GM12878 (cell line): ENCODE measurements at regions not wholly inside any gene's neighbourhood (a gene's known extent, or its start where the extent isn't known, plus 50 kb on each side); places are given as distances from the start of the nearest gene placed in this dataset.

Experiments
- ATAC-seq: fragments of 200-7000 bp; cut with Tn5 transposase; 3 replicates; pipeline ENCODE4 v1.9.1; 2020; ENCODE audit warnings: mild to moderate bottlenecking, moderate library complexity
- BruUV-seq: library from RNA; stranded (reverse); fragments of 400-500 nt; replicated peaks from 2 replicates; lab custom pipeline; 2021; lab: Mats Ljungman, UMichigan
- CTCF ChIA-PET: fragments of 300-600 bp; sonication (Branson Sonifier 250); formaldehyde crosslinking; extraction: SDS; loops from one replicate; lab custom pipeline; 2021; ENCODE audit warnings: inconsistent platforms; lab: Yijun Ruan, JAX
- POLR2A ChIA-PET: fragments of 350-600 bp; formaldehyde crosslinking; extraction: SDS; loops from one replicate; lab custom pipeline; 2021; ENCODE audit warnings: inconsistent platforms; lab: Charles Lee
- RAD21 ChIA-PET: fragments of 300-600 bp; sonication (Branson Sonifier 250); formaldehyde crosslinking; loops from one replicate; lab custom pipeline; 2023; ENCODE audit warnings: antibody characterized with exemption; ENCODE audit not compliant: unreplicated experiment; lab: Charles Lee
- SMC1A ChIA-PET: fragments of 300-600 bp; sonication (Branson Sonifier 250); formaldehyde crosslinking; loops from one replicate; lab custom pipeline; 2023; ENCODE audit not compliant: unreplicated experiment, uncharacterized antibody; lab: Charles Lee
- DNase-seq: peaks from one replicate; pipeline ENCODE4 v3.0.0-alpha.2; 2011; ENCODE audit warnings: low read depth, low spot score
- FAIRE-seq: peaks from 3 replicates; lab custom pipeline; 2011; peaks lifted over from hg19 to GRCh38; lab: Jason Lieb, UNC
- H2AFZ ChIP-seq: 2 replicates; pipeline ENCODE4 v1.6.0; 2011; ENCODE audit warnings: low read depth, low read length, control low read depth; ENCODE audit not compliant: control insufficient read depth
- H3K27ac ChIP-seq: 2 replicates; pipeline ENCODE4 v1.5.1; 2011; ENCODE audit warnings: control low read depth; ENCODE audit not compliant: control insufficient read depth, insufficient read depth
- H3K27me3 ChIP-seq, 2 experiments: replicated peaks in 1 of 2; 2 replicates each; pipeline versions ENCODE4 v1.6.0 to v1.6.1; 2011; ENCODE audit warnings: low read length in 1 of 2; ENCODE audit not compliant: control insufficient read depth in 2 of 2, insufficient read depth in 2 of 2
- H3K36me3 ChIP-seq, 2 experiments: 2 replicates each; pipeline ENCODE4 v1.5.1; 2011; ENCODE audit warnings: low read length in 1 of 2; ENCODE audit not compliant: control insufficient read depth in 2 of 2, insufficient read depth in 2 of 2
- H3K4me1 ChIP-seq: 2 replicates; pipeline ENCODE4 v1.6.1; 2011; ENCODE audit warnings: mild to moderate bottlenecking, low read length, moderate library complexity, mixed read lengths; ENCODE audit not compliant: control insufficient read depth, insufficient read depth
- H3K4me2 ChIP-seq: 2 replicates; pipeline ENCODE4 v1.6.0; 2011; ENCODE audit warnings: control low read depth; ENCODE audit not compliant: control insufficient read depth, insufficient read depth
- H3K4me3 ChIP-seq: fragments of 200-600 bp; sonication (generic); 2 replicates; pipeline ENCODE4 v1.5.1; 2016
- H3K79me2 ChIP-seq: 2 replicates; pipeline ENCODE4 v1.6.0; 2011; ENCODE audit warnings: low read length; ENCODE audit not compliant: control insufficient read depth, insufficient read depth
- H3K9ac ChIP-seq: 2 replicates; pipeline ENCODE4 v1.8.0; 2011; ENCODE audit warnings: low read length, control low read depth, mixed read lengths; ENCODE audit not compliant: control insufficient read depth, insufficient read depth
- H3K9me3 ChIP-seq: replicated peaks from 3 replicates; pipeline ENCODE4 v1.5.1; 2011; ENCODE audit warnings: mild to moderate bottlenecking, low read length; ENCODE audit not compliant: control insufficient read depth, insufficient read depth
- H4K20me1 ChIP-seq: 2 replicates; pipeline ENCODE4 v1.6.0; 2011; ENCODE audit not compliant: control insufficient read depth, insufficient read depth
- ATF2 ChIP-seq: IDR thresholded peaks from 2 replicates; pipeline ENCODE4 v1.6.1; 2012; ENCODE audit warnings: low read length, inconsistent platforms
- BCLAF1 ChIP-seq: fragments of 450-650 bp; IDR thresholded peaks from 2 replicates; pipeline ENCODE4 v1.6.1; 2017; ENCODE audit warnings: antibody characterized with exemption, mild to moderate bottlenecking, moderate library complexity
- E2F8 ChIP-seq: fragments of 450-650 bp; IDR thresholded peaks from 2 replicates; pipeline ENCODE4 v1.6.1; 2018; ENCODE audit warnings: mild to moderate bottlenecking, low read depth, moderate library complexity; ENCODE audit not compliant: partially characterized antibody
- HDAC6 ChIP-seq: fragments of 200-600 bp; sonication (generic); IDR thresholded peaks from one replicate; pipeline ENCODE4 v1.8.0; 2017; ENCODE audit warnings: antibody characterized with exemption; ENCODE audit not compliant: unreplicated experiment
- KAT2A ChIP-seq: conservative IDR thresholded peaks from 2 replicates; pipeline ENCODE4 v1.6.1; 2011; ENCODE audit warnings: low read depth, low read length; ENCODE audit not compliant: control insufficient read depth
- NBN ChIP-seq: fragments of 450-650 bp; IDR thresholded peaks from 2 replicates; pipeline ENCODE4 v1.6.1; 2016
- RUNX3 ChIP-seq: IDR thresholded peaks from 2 replicates; pipeline ENCODE4 v1.6.1; 2012; ENCODE audit warnings: low read length, inconsistent platforms
- YY1 ChIP-seq: IDR thresholded peaks from 2 replicates; pipeline ENCODE4 v1.6.1; 2011; ENCODE audit warnings: low read depth, mild to moderate bottlenecking, low read length
- WGBS: methylation state at CpG from one replicate; pipeline ENCODE4 v1.1.6; 2016; ENCODE audit warnings: low lambda C conversion rate; ENCODE audit not compliant: insufficient replicate concordance, insufficient coverage; ENCODE audit errors: missing lambda C conversion rate; 5-methylcytosine and 5-hydroxymethylcytosine counted together
- in situ Hi-C: fragments of 300-500 bp; cut with MboI; formaldehyde crosslinking; loops from 9 replicates; pipeline ENCODE4 v1.14.3; 2018; ENCODE audit warnings: mixed read lengths
- intact Hi-C: fragments of 100-400 bp; cut with micrococcal nuclease; formaldehyde crosslinking; loops from one replicate; pipeline ENCODE4 v1.14.2; 2022; ENCODE audit not compliant: unreplicated experiment

GRCh38 chr22:25478111-25478510, 86.4 kb upstream of the GRK3 start:
- FAIRE-seq (no peak), ATAC-seq (no peak), DNase-seq (no peak)
- no peaks in the 10 kb centered on the region for H4K20me1 ChIP-seq
- no peak overlapping the region for H3K27ac ChIP-seq
- H3K27me3 ChIP-seq: no peaks in the 10 kb centered on the region
- no peak overlapping the region for H2AFZ ChIP-seq
- intact Hi-C loops (no loop called here), in situ Hi-C loops (loop anchor here (5.0 kb wide), 1 partner anchor 864 kb away; no protein-coding TSS in a partner anchor)
- no peak overlapping the region for H3K4me2 ChIP-seq
- WGBS: 93% methylated on average over 3 of the region's 3 CpGs
- H3K4me1 ChIP-seq: peaks cover 4% of the 10 kb centered on the region
- TF ChIP-seq KAT2A (no peak), HDAC6 (no peak), BCLAF1 (no peak), RUNX3 (no peak), NBN (no peak), E2F8 (no peak), YY1 (no peak), ATF2 (no peak)
- POLR2A ChIA-PET: no interaction called here
- no peaks in the 10 kb centered on the region; the same call in 2 of the 3 replicates for H3K9me3 ChIP-seq
- CTCF ChIA-PET: interaction anchor here (1.2 kb wide), 1 partner anchor 66 kb away, joined by 4 read pairs; no protein-coding TSS in a partner anchor
- H3K36me3 ChIP-seq: no peaks in the 10 kb centered on the region; a peak in 1 of 4 replicates
- RAD21 ChIA-PET: no interaction called here
- no peaks in the 10 kb centered on the region for H3K79me2 ChIP-seq
- no peak overlapping the region for H3K4me3 ChIP-seq
- SMC1A ChIA-PET: interaction anchor here (0.9 to 2.0 kb wide), 2 partner anchors 10 to 15 kb away, joined by 3 to 6 read pairs; no protein-coding TSS in a partner anchor
- BruUV-seq: no TSS peak
- no peak overlapping the region for H3K9ac ChIP-seq
